ENCODE measurements at regions not wholly inside any gene's neighbourhood (a gene's known extent, or its start where the extent isn't known, plus 50 kb on each side); places are given as distances from the start of the nearest gene placed in this dataset.

GRCh38 chr3:83302091-83302490 lies 1540.6 kb upstream of the GBE1 start:
- no peak for ATAC-seq
- TF ChIP-seq ZNF8 (CRISPR knock-in tag; IDR thresholded peaks at IDR 0.05) = no peak
- TF ChIP-seq ZC3H10 (CRISPR knock-in tag; IDR thresholded peaks at IDR 0.05) = no peak
- TF ChIP-seq ZFP30 (CRISPR knock-in tag; IDR thresholded peaks at IDR 0.05) = no peak
- TF ChIP-seq POU6F1 (CRISPR knock-in tag; IDR thresholded peaks at IDR 0.05; ENCODE audit: borderline replicate concordance, low read depth) = no peak
- TF ChIP-seq CSDC2 (CRISPR knock-in tag; IDR thresholded peaks at IDR 0.05) = no peak
- TF ChIP-seq GLIS3 (CRISPR knock-in tag; IDR thresholded peaks at IDR 0.05) = no peak
- no peak for TF ChIP-seq ZNF565 (CRISPR knock-in tag; conservative IDR thresholded peaks at IDR 0.05; ENCODE audit: low read depth)
- TF ChIP-seq ZFP3 (CRISPR knock-in tag; IDR thresholded peaks at IDR 0.05) = no peak
- TF ChIP-seq ESRRG (CRISPR knock-in tag; IDR thresholded peaks at IDR 0.05) = no peak
- no peak for TF ChIP-seq CSRNP3 (CRISPR knock-in tag; IDR thresholded peaks at IDR 0.05)
- no peak for TF ChIP-seq PATZ1 (CRISPR knock-in tag; IDR thresholded peaks at IDR 0.05; ENCODE audit: borderline replicate concordance)
- TF ChIP-seq BACH2 (CRISPR knock-in tag; IDR thresholded peaks at IDR 0.05; ENCODE audit: borderline replicate concordance) = no peak
- TF ChIP-seq TSHZ2 (CRISPR knock-in tag; IDR thresholded peaks at IDR 0.05) = no peak
- TF ChIP-seq ZNF70 (CRISPR knock-in tag; IDR thresholded peaks at IDR 0.05) = no peak
- TF ChIP-seq CREB5 (CRISPR knock-in tag; IDR thresholded peaks at IDR 0.05; ENCODE audit: low read depth) = no peak

GRCh38 chr3:83317605-83318004 lies 1556.2 kb upstream of the GBE1 start:
- TF ChIP-seq PATZ1 (CRISPR knock-in tag; IDR thresholded peaks at IDR 0.05; ENCODE audit: borderline replicate concordance) = no peak
- TF ChIP-seq SNAI2 (CRISPR knock-in tag; IDR thresholded peaks at IDR 0.05) = no peak
- no peak for TF ChIP-seq BACH2 (CRISPR knock-in tag; IDR thresholded peaks at IDR 0.05; ENCODE audit: borderline replicate concordance)
- ATAC-seq = no peak

GRCh38 chr3:83320726-83321125 lies 1559.3 kb upstream of the GBE1 start:
- no peak for ATAC-seq
- no peak for TF ChIP-seq ISL1 (CRISPR knock-in tag; IDR thresholded peaks at IDR 0.05)

- no peak for ATAC-seq
- TF ChIP-seq SNAI2 (CRISPR knock-in tag; IDR thresholded peaks at IDR 0.05) = no peak
- no peak for TF ChIP-seq TOX (CRISPR knock-in tag; IDR thresholded peaks at IDR 0.05; ENCODE audit: borderline replicate concordance)
Observed at GRCh38 chr3:83321457-83321856, 1560.0 kb upstream of the GBE1 start.
